GM23248 (cell line): ENCODE measurements at regions not wholly inside any gene's neighbourhood (a gene's known extent, or its start where the extent isn't known, plus 50 kb on each side); places are given as distances from the start of the nearest gene placed in this dataset.

ENCODE experiments used
- DNase-seq: peaks from one replicate; pipeline ENCODE4 v3.0.0-alpha.2; 2015
- H2AFZ ChIP-seq: fragments of 200-600 bp; sonication (generic); 2 replicates; pipeline ENCODE4 v1.6.1; 2016; ENCODE audit warnings: antibody characterized with exemption
- H3F3A ChIP-seq: fragments of 200-600 bp; sonication (generic); 2 replicates; pipeline ENCODE4 v1.6.1; 2016; ENCODE audit warnings: mild to moderate bottlenecking, antibody characterized with exemption, mixed run types; ENCODE audit not compliant: insufficient read depth
- H3K27ac ChIP-seq: fragments of 200-600 bp; sonication (generic); 2 replicates; pipeline ENCODE4 v1.5.1; 2016; ENCODE audit warnings: mild to moderate bottlenecking
- H3K27me3 ChIP-seq: fragments of 200-600 bp; sonication (generic); replicated peaks from 2 replicates; pipeline ENCODE4 v1.6.1; 2016; ENCODE audit warnings: mild to moderate bottlenecking; ENCODE audit not compliant: insufficient read depth
- H3K36me3 ChIP-seq: fragments of 200-600 bp; sonication (generic); 2 replicates; pipeline ENCODE4 v1.6.1; 2016; ENCODE audit warnings: low read depth, mild to moderate bottlenecking
- H3K4me1 ChIP-seq: fragments of 200-600 bp; sonication (generic); 2 replicates; pipeline ENCODE4 v1.6.1; 2016; ENCODE audit warnings: mild to moderate bottlenecking; ENCODE audit not compliant: insufficient read depth
- H3K4me2 ChIP-seq: fragments of 200-600 bp; sonication (generic); one replicate; pipeline ENCODE4 v1.6.1; 2016; ENCODE audit warnings: mild to moderate bottlenecking; ENCODE audit not compliant: unreplicated experiment
- H3K4me3 ChIP-seq: fragments of 200-600 bp; sonication (generic); 2 replicates; pipeline ENCODE4 v1.5.1; 2016; ENCODE audit warnings: mild to moderate bottlenecking
- H3K79me2 ChIP-seq: fragments of 200-600 bp; sonication (generic); 2 replicates; pipeline ENCODE4 v1.6.1; 2016; ENCODE audit warnings: mild to moderate bottlenecking; ENCODE audit not compliant: insufficient read depth
- H3K9ac ChIP-seq: fragments of 200-600 bp; sonication (generic); 2 replicates; pipeline ENCODE4 v1.6.1; 2016; ENCODE audit warnings: mild to moderate bottlenecking
- H3K9me2 ChIP-seq: fragments of 200-600 bp; sonication (generic); 2 replicates; pipeline ENCODE4 v1.6.1; 2016; ENCODE audit warnings: mixed run types, mild to moderate bottlenecking, moderate library complexity; ENCODE audit not compliant: insufficient read depth
- H3K9me3 ChIP-seq: fragments of 200-600 bp; sonication (generic); one replicate; pipeline ENCODE4 v1.6.1; 2017; ENCODE audit warnings: low read depth
- H4K20me1 ChIP-seq: fragments of 200-600 bp; sonication (generic); 2 replicates; pipeline ENCODE4 v1.6.0; 2016; ENCODE audit not compliant: insufficient read depth
- EZH2 ChIP-seq: fragments of 200-600 bp; sonication (generic); IDR thresholded peaks from 2 replicates; pipeline ENCODE4 v1.6.1; 2018; ENCODE audit warnings: antibody characterized with exemption, mild to moderate bottlenecking; ENCODE audit not compliant: insufficient read depth, poor library complexity, severe bottlenecking
- EZH2phosphoT487 ChIP-seq: fragments of 200-600 bp; sonication (generic); IDR thresholded peaks from 2 replicates; pipeline ENCODE4 v1.6.1; 2018; ENCODE audit warnings: antibody characterized with exemption, moderate library complexity, mild to moderate bottlenecking, low read depth; ENCODE audit not compliant: insufficient read depth
- WGBS, 2 experiments: methylation state at CpG; one replicate each; pipeline ENCODE4 v1.1.6; 2015 to 2017; ENCODE audit warnings: low lambda C conversion rate in 2 of 2, low coverage in 1 of 2; ENCODE audit errors: missing lambda C conversion rate in 2 of 2; 5-methylcytosine and 5-hydroxymethylcytosine counted together
- in situ Hi-C: fragments of 300-500 bp; cut with MboI; formaldehyde crosslinking; loops from 2 replicates; pipeline ENCODE4 v1.15.0; 2020

DNA sequence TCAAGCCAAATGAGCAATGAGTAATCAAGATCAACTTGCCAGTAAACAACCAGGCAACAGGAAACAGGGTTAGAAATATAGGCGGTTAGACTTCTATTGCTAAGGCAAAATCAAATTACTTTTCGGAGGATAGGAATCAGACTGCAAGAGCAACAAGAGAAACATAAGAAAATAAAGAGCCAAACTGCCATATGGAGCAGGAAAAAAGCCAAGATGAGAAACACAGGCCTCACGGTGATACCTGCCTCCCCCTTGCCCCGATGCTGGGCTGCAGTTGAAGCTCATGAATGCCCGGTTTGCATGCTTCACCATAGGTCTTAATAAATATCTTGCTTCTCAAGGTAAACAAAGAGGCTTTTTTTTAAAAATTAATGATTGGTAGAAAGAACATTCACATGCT is 158.4 kb upstream of the MAGEC2 start:
- Histone ChIP-seq H3K79me2 (no peaks in the 10 kb centered on the region), H3K27ac (no peak overlapping the region), H3K27me3 (no peaks in the 10 kb centered on the region), H2AFZ (no peak overlapping the region), H3K4me1 (no peaks in the 10 kb centered on the region), H3K4me3 (no peak overlapping the region), H4K20me1 (no peaks in the 10 kb centered on the region), H3K9me2 (no peaks in the 10 kb centered on the region), H3K9ac (no peak overlapping the region), H3F3A (no peaks in the 10 kb centered on the region), H3K4me2 (no peak overlapping the region), H3K9me3 (no peaks in the 10 kb centered on the region), H3K36me3 (no peaks in the 10 kb centered on the region)
- DNase-seq, result no peak
- 31 to 33% methylated on average over 5 of the region's 5 CpGs for WGBS, 2 experiments
- TF ChIP-seq EZH2phosphoT487 (no peak), EZH2 (no peak)
- in situ Hi-C loops, result no loop called here

DNA sequence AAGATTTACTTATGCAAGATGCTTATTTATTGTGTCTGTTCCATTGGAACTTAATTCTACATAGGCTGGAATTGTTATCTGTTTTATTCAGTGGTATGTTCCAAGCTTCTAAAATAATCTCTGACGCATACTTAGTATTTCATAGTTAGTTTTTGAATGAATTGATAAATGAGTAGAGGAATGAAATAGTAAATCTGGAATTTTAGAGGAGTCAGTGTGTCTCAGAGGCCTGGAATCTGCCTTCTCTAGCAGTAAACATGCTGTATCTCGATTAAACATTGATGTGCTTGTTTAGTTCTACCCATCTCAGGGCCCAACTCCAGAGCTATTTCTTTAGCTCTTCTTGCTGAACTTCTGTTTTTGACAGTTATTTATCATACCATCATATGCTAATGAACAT is 154.2 kb upstream of the MAGEC2 start:
- Histone ChIP-seq H3K9me2 (no peaks in the 10 kb centered on the region), H2AFZ (no peak overlapping the region), H3K9ac (no peak overlapping the region), H3K27me3 (no peaks in the 10 kb centered on the region), H3F3A (no peaks in the 10 kb centered on the region), H3K4me1 (no peaks in the 10 kb centered on the region), H3K36me3 (no peaks in the 10 kb centered on the region), H3K4me3 (no peak overlapping the region), H3K27ac (no peak overlapping the region), H3K4me2 (no peak overlapping the region), H4K20me1 (no peaks in the 10 kb centered on the region), H3K9me3 (no peaks in the 10 kb centered on the region), H3K79me2 (no peaks in the 10 kb centered on the region)
- TF ChIP-seq EZH2phosphoT487, result no peak
- no peak for TF ChIP-seq EZH2
- 20 to 29% methylated on average over 2 of the region's 2 CpGs for WGBS, 2 experiments
- in situ Hi-C loops, result no loop called here
- DNase-seq, result no peak

DNA sequence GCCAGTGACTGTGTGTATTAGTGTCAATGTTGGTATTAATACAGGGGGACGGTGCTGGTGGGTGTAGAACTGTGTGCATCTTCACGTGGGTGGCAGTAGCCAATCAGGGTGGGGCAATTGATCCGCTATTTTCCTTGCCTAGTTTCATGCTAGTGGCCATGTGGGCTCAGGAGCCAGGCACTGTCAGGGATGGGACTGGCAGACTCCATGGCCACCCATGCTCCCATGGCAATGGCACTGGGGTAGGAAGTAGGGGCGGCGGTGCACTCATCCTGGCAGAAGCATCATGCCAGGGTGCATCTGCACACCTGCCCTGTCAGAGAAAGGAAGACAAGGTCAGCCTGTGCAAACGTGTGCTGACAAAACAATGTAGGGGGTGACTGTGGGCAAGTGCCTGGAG is 122.1 kb upstream of the MAGEC2 start:
- Histone ChIP-seq H3K9ac (no peak overlapping the region), H3K27me3 (no peaks in the 10 kb centered on the region), H3K9me3 (no peaks in the 10 kb centered on the region), H4K20me1 (no peaks in the 10 kb centered on the region), H3K27ac (no peak overlapping the region), H3K79me2 (no peaks in the 10 kb centered on the region), H3K36me3 (no peaks in the 10 kb centered on the region), H3K9me2 (no peaks in the 10 kb centered on the region), H3K4me1 (no peaks in the 10 kb centered on the region), H2AFZ (no peak overlapping the region), H3K4me3 (no peak overlapping the region), H3F3A (no peaks in the 10 kb centered on the region), H3K4me2 (no peak overlapping the region)
- TF ChIP-seq EZH2phosphoT487, result no peak
- no peak for TF ChIP-seq EZH2
- WGBS, 2 experiments, result 33 to 66% methylated on average over 3 to 4 of the region's 6 CpGs
- in situ Hi-C loops, result no loop called here
- DNase-seq, result no peak

DNA sequence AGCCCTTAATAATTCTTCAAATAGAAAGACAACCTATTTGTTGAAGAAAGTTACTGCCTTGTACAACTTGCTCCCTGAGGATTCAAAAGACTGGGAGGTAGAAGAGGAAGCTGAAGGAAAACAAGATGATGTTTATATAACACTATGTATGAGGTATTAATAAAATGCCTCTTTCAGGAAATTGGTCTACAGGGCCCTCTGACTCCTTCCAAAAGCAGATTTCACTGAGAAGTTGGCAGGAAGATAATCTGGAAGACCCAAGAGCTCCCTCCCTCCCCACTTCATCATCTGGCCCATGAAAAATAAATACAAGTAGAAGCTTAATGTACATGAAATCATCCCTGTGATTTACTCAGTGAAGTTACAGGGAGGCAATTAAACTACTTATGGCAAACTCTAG is 107.5 kb upstream of the MAGEC2 start:
- in situ Hi-C loops, result no loop called here
- Histone ChIP-seq H3K79me2 (no peaks in the 10 kb centered on the region), H3K36me3 (no peaks in the 10 kb centered on the region), H3K4me1 (no peaks in the 10 kb centered on the region), H3K27ac (no peak overlapping the region), H3K9me2 (no peaks in the 10 kb centered on the region), H3K4me2 (no peak overlapping the region), H4K20me1 (no peaks in the 10 kb centered on the region), H3K9ac (no peak overlapping the region), H3K27me3 (no peaks in the 10 kb centered on the region), H2AFZ (no peak overlapping the region), H3K4me3 (no peak overlapping the region), H3F3A (no peaks in the 10 kb centered on the region), H3K9me3 (no peaks in the 10 kb centered on the region)
- no peak for DNase-seq
- no peak for TF ChIP-seq EZH2phosphoT487
- TF ChIP-seq EZH2, result no peak

DNA sequence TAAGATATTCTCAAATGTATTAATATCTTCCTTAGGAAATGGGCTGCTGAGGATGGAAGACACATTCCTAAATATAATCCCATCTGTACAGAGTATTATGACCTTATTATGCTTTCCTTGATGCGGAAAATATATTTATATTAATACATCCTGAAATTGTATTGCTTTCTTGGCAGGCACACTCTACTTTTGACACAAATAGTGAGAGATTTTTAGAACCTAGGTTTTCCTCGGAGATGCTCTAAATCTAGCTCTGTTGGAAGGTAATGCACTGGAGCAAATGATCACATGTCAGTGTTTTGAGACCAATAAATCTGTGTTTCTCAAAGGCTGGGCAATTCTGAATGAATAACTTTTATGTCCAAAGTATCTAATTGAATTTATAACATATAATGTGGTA is 94.3 kb upstream of the MAGEC2 start:
- no peaks in the 10 kb centered on the region for H3F3A ChIP-seq
- no peak overlapping the region for H3K9ac ChIP-seq
- H2AFZ ChIP-seq, result no peak overlapping the region
- H3K9me2 ChIP-seq, result no peaks in the 10 kb centered on the region
- no peaks in the 10 kb centered on the region for H3K4me1 ChIP-seq
- WGBS, 2 experiments, result 12 to 14% methylated on average over 2 of the region's 2 CpGs
- TF ChIP-seq EZH2, result no peak
- no peak for TF ChIP-seq EZH2phosphoT487
- no peak overlapping the region for H3K4me2 ChIP-seq
- H3K9me3 ChIP-seq, result no peaks in the 10 kb centered on the region
- no peaks in the 10 kb centered on the region for H3K27me3 ChIP-seq
- H3K79me2 ChIP-seq, result no peaks in the 10 kb centered on the region
- in situ Hi-C loops, result no loop called here
- DNase-seq, result no peak
- no peaks in the 10 kb centered on the region for H4K20me1 ChIP-seq
- no peaks in the 10 kb centered on the region for H3K36me3 ChIP-seq
- no peak overlapping the region for H3K27ac ChIP-seq
- H3K4me3 ChIP-seq, result no peak overlapping the region
